GM12878 (cell line): ENCODE measurements at regions not wholly inside any gene's neighbourhood (a gene's known extent, or its start where the extent isn't known, plus 50 kb on each side); places are given as distances from the start of the nearest gene placed in this dataset.

Experiments used
- ATAC-seq: fragments of 200-7000 bp; cut with Tn5 transposase; 3 replicates; pipeline ENCODE4 v1.9.1; 2020; ENCODE audit warnings: mild to moderate bottlenecking, moderate library complexity
- BruUV-seq: library from RNA; stranded (reverse); fragments of 400-500 nt; replicated peaks from 2 replicates; lab custom pipeline; 2021; lab: Mats Ljungman, UMichigan
- CTCF ChIA-PET: fragments of 300-600 bp; sonication (Branson Sonifier 250); formaldehyde crosslinking; extraction: SDS; loops from one replicate; lab custom pipeline; 2021; ENCODE audit warnings: inconsistent platforms; lab: Yijun Ruan, JAX
- POLR2A ChIA-PET: fragments of 350-600 bp; formaldehyde crosslinking; extraction: SDS; loops from one replicate; lab custom pipeline; 2021; ENCODE audit warnings: inconsistent platforms; lab: Charles Lee
- RAD21 ChIA-PET: fragments of 300-600 bp; sonication (Branson Sonifier 250); formaldehyde crosslinking; loops from one replicate; lab custom pipeline; 2023; ENCODE audit warnings: antibody characterized with exemption; ENCODE audit not compliant: unreplicated experiment; lab: Charles Lee
- SMC1A ChIA-PET: fragments of 300-600 bp; sonication (Branson Sonifier 250); formaldehyde crosslinking; loops from one replicate; lab custom pipeline; 2023; ENCODE audit not compliant: unreplicated experiment, uncharacterized antibody; lab: Charles Lee
- DNase-seq: peaks from one replicate; pipeline ENCODE4 v3.0.0-alpha.2; 2011; ENCODE audit warnings: low read depth, low spot score
- FAIRE-seq: peaks from 3 replicates; lab custom pipeline; 2011; peaks lifted over from hg19 to GRCh38; lab: Jason Lieb, UNC
- H2AFZ ChIP-seq: 2 replicates; pipeline ENCODE4 v1.6.0; 2011; ENCODE audit warnings: low read depth, low read length, control low read depth; ENCODE audit not compliant: control insufficient read depth
- H3K27ac ChIP-seq: 2 replicates; pipeline ENCODE4 v1.5.1; 2011; ENCODE audit warnings: control low read depth; ENCODE audit not compliant: control insufficient read depth, insufficient read depth
- H3K27me3 ChIP-seq, 2 experiments: replicated peaks in 1 of 2; 2 replicates each; pipeline versions ENCODE4 v1.6.0 to v1.6.1; 2011; ENCODE audit warnings: low read length in 1 of 2; ENCODE audit not compliant: control insufficient read depth in 2 of 2, insufficient read depth in 2 of 2
- H3K36me3 ChIP-seq, 2 experiments: 2 replicates each; pipeline ENCODE4 v1.5.1; 2011; ENCODE audit warnings: low read length in 1 of 2; ENCODE audit not compliant: control insufficient read depth in 2 of 2, insufficient read depth in 2 of 2
- H3K4me1 ChIP-seq: 2 replicates; pipeline ENCODE4 v1.6.1; 2011; ENCODE audit warnings: mild to moderate bottlenecking, low read length, moderate library complexity, mixed read lengths; ENCODE audit not compliant: control insufficient read depth, insufficient read depth
- H3K4me2 ChIP-seq: 2 replicates; pipeline ENCODE4 v1.6.0; 2011; ENCODE audit warnings: control low read depth; ENCODE audit not compliant: control insufficient read depth, insufficient read depth
- H3K4me3 ChIP-seq: fragments of 200-600 bp; sonication (generic); 2 replicates; pipeline ENCODE4 v1.5.1; 2016
- H3K79me2 ChIP-seq: 2 replicates; pipeline ENCODE4 v1.6.0; 2011; ENCODE audit warnings: low read length; ENCODE audit not compliant: control insufficient read depth, insufficient read depth
- H3K9ac ChIP-seq: 2 replicates; pipeline ENCODE4 v1.8.0; 2011; ENCODE audit warnings: low read length, control low read depth, mixed read lengths; ENCODE audit not compliant: control insufficient read depth, insufficient read depth
- H3K9me3 ChIP-seq: replicated peaks from 3 replicates; pipeline ENCODE4 v1.5.1; 2011; ENCODE audit warnings: mild to moderate bottlenecking, low read length; ENCODE audit not compliant: control insufficient read depth, insufficient read depth
- H4K20me1 ChIP-seq: 2 replicates; pipeline ENCODE4 v1.6.0; 2011; ENCODE audit not compliant: control insufficient read depth, insufficient read depth
- ATF2 ChIP-seq: IDR thresholded peaks from 2 replicates; pipeline ENCODE4 v1.6.1; 2012; ENCODE audit warnings: low read length, inconsistent platforms
- ESRRA ChIP-seq: IDR thresholded peaks from 2 replicates; pipeline ENCODE4 v1.6.1; 2012; ENCODE audit warnings: mild to moderate bottlenecking, low read length, improper control_type of control experiment
- HSF1 ChIP-seq: fragments of 150-350 bp; IDR thresholded peaks from 2 replicates; pipeline ENCODE4 v1.6.1; 2014; ENCODE audit warnings: mild to moderate bottlenecking, low read depth, low read length
- IRF5 ChIP-seq: fragments of 450-650 bp; IDR thresholded peaks from 2 replicates; pipeline ENCODE4 v1.6.1; 2017; ENCODE audit warnings: borderline replicate concordance
- KAT2A ChIP-seq: conservative IDR thresholded peaks from 2 replicates; pipeline ENCODE4 v1.6.1; 2011; ENCODE audit warnings: low read depth, low read length; ENCODE audit not compliant: control insufficient read depth
- RAD21 ChIP-seq: IDR thresholded peaks from 2 replicates; pipeline ENCODE4 v1.6.1; 2011; ENCODE audit warnings: mild to moderate bottlenecking, low read depth, low read length, moderate library complexity; ENCODE audit not compliant: insufficient read depth
- REST ChIP-seq: IDR thresholded peaks from 2 replicates; pipeline ENCODE4 v1.6.1; 2012; ENCODE audit warnings: mild to moderate bottlenecking, low read depth, low read length
- SKIL ChIP-seq: fragments of 450-650 bp; IDR thresholded peaks from 2 replicates; pipeline ENCODE4 v1.6.1; 2017; ENCODE audit warnings: mild to moderate bottlenecking, low read depth, inconsistent platforms; ENCODE audit not compliant: poor library complexity, severe bottlenecking
- SP1 ChIP-seq: IDR thresholded peaks from one replicate; pipeline ENCODE4 v1.6.1; 2011; ENCODE audit warnings: low read depth, low read length
- TBL1XR1 ChIP-seq: IDR thresholded peaks from 2 replicates; pipeline ENCODE4 v1.6.1; 2012; ENCODE audit warnings: low read depth, low read length, improper control_type of control experiment
- YBX1 ChIP-seq: fragments of 450-650 bp; IDR thresholded peaks from 2 replicates; pipeline ENCODE4 v1.6.1; 2016; ENCODE audit warnings: antibody characterized with exemption
- YY1 ChIP-seq: IDR thresholded peaks from 2 replicates; pipeline ENCODE4 v1.6.1; 2011; ENCODE audit warnings: low read depth, mild to moderate bottlenecking, low read length
- ZBTB33 ChIP-seq: fragments of 450-650 bp; IDR thresholded peaks from 2 replicates; pipeline ENCODE4 v1.6.1; 2017; ENCODE audit warnings: mild to moderate bottlenecking
- WGBS: methylation state at CpG from one replicate; pipeline ENCODE4 v1.1.6; 2016; ENCODE audit warnings: low lambda C conversion rate; ENCODE audit not compliant: insufficient replicate concordance, insufficient coverage; ENCODE audit errors: missing lambda C conversion rate; 5-methylcytosine and 5-hydroxymethylcytosine counted together
- in situ Hi-C: fragments of 300-500 bp; cut with MboI; formaldehyde crosslinking; loops from 9 replicates; pipeline ENCODE4 v1.14.3; 2018; ENCODE audit warnings: mixed read lengths
- intact Hi-C: fragments of 100-400 bp; cut with micrococcal nuclease; formaldehyde crosslinking; loops from one replicate; pipeline ENCODE4 v1.14.2; 2022; ENCODE audit not compliant: unreplicated experiment

- BruUV-seq, result no TSS peak
- ChIA-PET RAD21 (interaction anchor here (0.6 kb wide), 1 partner anchor 407 kb away, joined by 3 read pairs; no protein-coding TSS in a partner anchor), SMC1A (no interaction called here), POLR2A (interaction anchor here (1.1 kb wide), 1 partner anchor 13 kb away, joined by 3 read pairs; no protein-coding TSS in a partner anchor), CTCF (no interaction called here)
- ATAC-seq (no peak), FAIRE-seq (no peak), DNase-seq (no peak)
- Histone ChIP-seq H3K9me3 (no peaks in the 10 kb centered on the region), H3K36me3 (no peaks in the 10 kb centered on the region), H3K4me3 (no peak overlapping the region), H3K4me1 (no peaks in the 10 kb centered on the region; the same call in 1 of the 2 replicates), H3K4me2 (no peak overlapping the region), H3K9ac (no peak overlapping the region), H3K79me2 (no peaks in the 10 kb centered on the region), H3K27ac (no peak overlapping the region), H3K27me3 (no peaks in the 10 kb centered on the region), H4K20me1 (no peaks in the 10 kb centered on the region), H2AFZ (no peak overlapping the region)
- WGBS, result 95% methylated on average over 8 of the region's 8 CpGs
- in situ Hi-C loops, result no loop called here
- intact Hi-C loops, result no loop called here
- TF ChIP-seq ESRRA, result no peak
- TF ChIP-seq TBL1XR1, result no peak
- TF ChIP-seq RAD21, result no peak
- no peak for TF ChIP-seq HSF1
- no peak for TF ChIP-seq IRF5
- TF ChIP-seq KAT2A, result no peak
- no peak for TF ChIP-seq ATF2
- TF ChIP-seq YY1, result no peak
- no peak for TF ChIP-seq SKIL
- no peak for TF ChIP-seq SP1
- TF ChIP-seq YBX1, result no peak
- TF ChIP-seq REST, result no peak
- TF ChIP-seq ZBTB33, result no peak
Measured at GRCh38 chr3:113088616-113089015, 97.8 kb downstream of the GTPBP8 start.
